Thymus (tissue), 11 donors: ENCODE measurements at regions not wholly inside any gene's neighbourhood (a gene's known extent, or its start where the extent isn't known, plus 50 kb on each side); places are given as distances from the start of the nearest gene placed in this dataset.

Experiments
- DNase-seq, 9 donors: peaks; one replicate each; pipeline ENCODE4 v3.0.0-alpha.2; 2013; ENCODE audit warnings: low spot score in 9 of 9, low read depth in 6 of 9, missing footprints in 1 of 9
- H3K27ac ChIP-seq, 2 donors: one replicate each; pipeline ENCODE4 v1.5.1; 2013; ENCODE audit warnings: control low read depth in 1 of 2, low read depth in 1 of 2, low read length in 1 of 2, mild to moderate bottlenecking in 1 of 2, moderate library complexity in 1 of 2
- H3K27me3 ChIP-seq, 2 donors: one replicate each; pipeline ENCODE4 v1.5.1; 2013; ENCODE audit warnings: low read length in 1 of 2; ENCODE audit not compliant: control insufficient read depth in 2 of 2, insufficient read depth in 1 of 2
- H3K36me3 ChIP-seq, 2 donors: one replicate each; pipeline ENCODE4 v1.5.1; 2013; ENCODE audit warnings: low read length in 1 of 2, mild to moderate bottlenecking in 1 of 2, moderate library complexity in 1 of 2; ENCODE audit not compliant: control insufficient read depth in 2 of 2, insufficient read depth in 2 of 2
- H3K4me1 ChIP-seq, 2 donors: one replicate each; pipeline ENCODE4 v1.5.1; 2013; ENCODE audit warnings: low read length in 2 of 2; ENCODE audit not compliant: control insufficient read depth in 2 of 2, insufficient read depth in 2 of 2
- H3K4me3 ChIP-seq, 2 donors: one replicate each; pipeline ENCODE4 v1.5.1; 2013; ENCODE audit warnings: low read length in 2 of 2, control low read depth in 1 of 2, mild to moderate bottlenecking in 1 of 2
- H3K9me3 ChIP-seq, 2 donors: one replicate each; pipeline ENCODE4 v1.5.1; 2013; ENCODE audit warnings: low read length in 1 of 2, mild to moderate bottlenecking in 1 of 2; ENCODE audit not compliant: control insufficient read depth in 2 of 2, insufficient read depth in 1 of 2
- WGBS: extraction: QIAGEN DNeasy Blood & Tissue Kit; methylation state at CpG from one replicate; pipeline ENCODE4 v1.1.7; 2013; 5-methylcytosine and 5-hydroxymethylcytosine counted together
- donor health status: healthy.

GRCh38 chr5:166672431-166672830 lies 1619.0 kb upstream of the WWC1 start:
- H3K4me1 ChIP-seq = no peaks in the 10 kb centered on the region
- no peak overlapping the region for H3K4me3 ChIP-seq
- no peaks in the 10 kb centered on the region for H3K36me3 ChIP-seq
- DNase-seq = no peak
- H3K27me3 ChIP-seq = no peaks in the 10 kb centered on the region
- WGBS = 87% methylated on average over 1 of the region's 1 CpG
- H3K9me3 ChIP-seq = no peaks in the 10 kb centered on the region
- H3K27ac ChIP-seq = no peak overlapping the region

- no peak for DNase-seq
- no peaks in the 10 kb centered on the region for H3K36me3 ChIP-seq
- no peaks in the 10 kb centered on the region for H3K9me3 ChIP-seq
- no peaks in the 10 kb centered on the region for H3K27me3 ChIP-seq
- no peak overlapping the region for H3K4me3 ChIP-seq
- H3K27ac ChIP-seq = no peak overlapping the region
- 49% methylated on average over 2 of the region's 2 CpGs for WGBS
- no peaks in the 10 kb centered on the region for H3K4me1 ChIP-seq
Measured at GRCh38 chr5:166677891-166678290, 1613.6 kb upstream of the WWC1 start.

DNA sequence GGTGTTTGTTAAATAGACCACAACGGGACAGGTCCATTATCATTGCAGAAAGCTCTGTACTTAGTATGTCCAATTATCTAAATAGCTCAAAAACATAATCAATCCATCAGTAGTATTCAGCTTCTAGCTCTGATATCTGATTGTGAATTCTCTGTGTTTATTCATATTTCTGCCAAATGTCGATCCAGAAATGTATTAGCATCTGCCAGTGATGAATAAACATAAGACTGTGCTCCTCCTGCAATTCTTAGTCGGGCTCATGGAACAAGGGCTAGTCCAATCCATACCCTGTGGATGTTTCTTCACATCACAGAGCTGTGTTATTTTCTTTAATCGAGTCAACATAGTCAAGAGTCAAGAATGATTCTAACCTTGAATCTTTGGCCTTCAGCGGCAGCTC lies 1612.1 kb upstream of the WWC1 start:
- 91% methylated on average over 5 of the region's 5 CpGs for WGBS

DNA sequence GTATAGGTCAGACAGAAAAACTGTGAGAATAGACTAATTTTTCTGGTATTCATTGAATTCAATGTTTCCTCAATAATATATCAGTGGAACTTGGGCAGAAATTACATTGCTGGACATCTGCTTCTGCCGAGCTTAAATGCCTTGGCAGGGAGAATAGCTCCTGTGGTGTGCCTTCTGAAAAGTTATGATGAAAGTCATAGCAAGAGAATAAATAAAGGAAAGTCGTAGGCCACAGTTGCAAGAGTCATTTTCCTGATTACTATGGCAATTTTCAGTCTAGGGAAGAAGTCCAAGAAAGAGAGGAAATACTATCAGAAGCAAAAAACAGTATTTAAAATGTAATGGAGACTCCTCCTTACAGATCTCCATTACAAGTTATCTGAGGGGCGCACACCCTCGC lies 1596.1 kb upstream of the WWC1 start:
- no peak overlapping the region for H3K27ac ChIP-seq
- DNase-seq = no peak
- H3K4me1 ChIP-seq = no peaks in the 10 kb centered on the region
- 85% methylated on average over 4 of the region's 4 CpGs for WGBS
- no peaks in the 10 kb centered on the region for H3K27me3 ChIP-seq
- no peaks in the 10 kb centered on the region for H3K36me3 ChIP-seq
- no peaks in the 10 kb centered on the region for H3K9me3 ChIP-seq
- no peak overlapping the region for H3K4me3 ChIP-seq

More for the DNA sequence above, 1612.1 kb upstream of the WWC1 start:
- Histone ChIP-seq H3K4me1 (no peaks in the 10 kb centered on the region), H3K27ac (no peak overlapping the region), H3K36me3 (no peaks in the 10 kb centered on the region), H3K4me3 (no peak overlapping the region), H3K9me3 (no peaks in the 10 kb centered on the region), H3K27me3 (no peaks in the 10 kb centered on the region)
- DNase-seq = no peak

DNA sequence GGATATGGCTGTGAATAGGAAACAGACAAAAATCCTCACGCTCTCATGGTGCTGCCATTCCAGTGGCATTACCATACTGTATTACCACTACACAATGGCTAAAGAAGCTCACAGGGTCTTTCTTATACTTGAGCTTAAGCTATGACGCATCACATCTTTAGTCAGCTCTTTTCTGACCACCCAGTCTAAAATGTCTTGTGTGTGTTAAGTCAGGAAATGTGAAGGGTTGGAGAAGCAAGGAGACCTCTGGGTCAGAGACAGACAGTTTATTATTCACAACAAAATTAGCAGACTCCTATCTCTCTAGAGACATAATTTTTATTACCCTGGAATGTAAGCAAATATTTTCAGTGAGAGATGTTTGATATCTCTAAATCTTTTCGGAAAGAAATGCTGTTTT lies 1583.2 kb upstream of the WWC1 start:
- Histone ChIP-seq H3K9me3 (no peaks in the 10 kb centered on the region), H3K27ac (no peak overlapping the region), H3K4me1 (no peaks in the 10 kb centered on the region), H3K27me3 (no peaks in the 10 kb centered on the region), H3K36me3 (no peaks in the 10 kb centered on the region), H3K4me3 (no peak overlapping the region)
- DNase-seq = no peak
- 95% methylated on average over 3 of the region's 3 CpGs for whole genome bisulfite sequencing

DNA sequence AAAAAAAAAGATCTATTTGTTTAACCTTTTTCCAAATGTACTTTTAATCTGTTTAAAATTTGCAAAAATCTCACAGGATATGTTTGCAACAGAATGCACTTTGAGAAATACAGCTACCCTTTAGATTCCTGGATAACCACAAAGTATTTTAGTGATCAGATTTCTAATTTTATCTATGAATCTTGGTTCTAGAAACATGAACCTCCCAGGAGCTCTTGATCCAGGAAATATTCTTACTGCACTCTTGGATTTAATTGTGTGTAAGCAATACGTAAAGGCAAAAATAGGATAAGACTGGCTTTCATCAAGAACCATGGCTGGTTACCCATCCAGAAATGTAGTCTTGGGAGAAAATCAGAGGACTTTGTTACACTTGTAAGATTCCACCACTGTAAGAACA lies 1581.8 kb upstream of the WWC1 start:
- Histone ChIP-seq H3K4me3 (no peak overlapping the region), H3K9me3 (peaks cover 0 to 3% of the 10 kb centered on the region in 2 donors), H3K36me3 (no peaks in the 10 kb centered on the region), H3K27ac (no peak overlapping the region), H3K27me3 (no peaks in the 10 kb centered on the region), H3K4me1 (no peaks in the 10 kb centered on the region)
- DNase-seq = no peak
- 100% methylated on average over 1 of the region's 1 CpG for WGBS

- no peaks in the 10 kb centered on the region for H3K36me3 ChIP-seq
- peaks cover 0 to 3% of the 10 kb centered on the region in 2 donors for H3K9me3 ChIP-seq
- H3K4me3 ChIP-seq = no peak overlapping the region
- 80% methylated on average over 2 of the region's 2 CpGs for WGBS
- no peaks in the 10 kb centered on the region for H3K27me3 ChIP-seq
- DNase-seq = no peak
- H3K4me1 ChIP-seq = no peaks in the 10 kb centered on the region
- H3K27ac ChIP-seq = no peak overlapping the region
Measured at GRCh38 chr5:166710271-166710670, 1581.2 kb upstream of the WWC1 start.

- Histone ChIP-seq H3K27me3 (no peaks in the 10 kb centered on the region), H3K27ac (no peak overlapping the region), H3K4me3 (no peak overlapping the region), H3K4me1 (no peaks in the 10 kb centered on the region), H3K36me3 (no peaks in the 10 kb centered on the region), H3K9me3 (peaks cover 0 to 3% of the 10 kb centered on the region in 2 donors)
- DNase-seq = no peak
- 77% methylated on average over 1 of the region's 1 CpG for WGBS
Measured at GRCh38 chr5:166712447-166713185, 1578.8 kb upstream of the WWC1 start.

DNA sequence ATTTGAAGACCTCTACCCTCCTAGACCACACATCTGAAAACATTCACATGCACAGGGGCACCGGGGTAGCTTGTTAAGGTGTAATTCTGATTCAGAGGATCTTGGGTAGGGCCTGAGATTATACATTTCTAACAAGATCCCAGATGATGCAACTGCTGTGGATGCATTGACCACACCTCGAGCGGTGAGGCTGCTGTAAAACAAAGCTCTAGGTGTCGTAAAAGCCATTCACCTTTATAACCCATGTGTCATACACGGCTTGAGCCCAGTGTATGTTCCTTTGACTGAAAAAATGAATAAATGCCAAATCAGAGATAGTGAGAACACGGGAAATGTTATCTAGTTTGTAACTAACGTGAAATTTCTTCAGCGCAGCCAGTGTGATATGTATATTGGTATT lies 1578.2 kb upstream of the WWC1 start:
- no peak overlapping the region for H3K4me3 ChIP-seq
- H3K27ac ChIP-seq = no peak overlapping the region
- WGBS = 86% methylated on average over 8 of the region's 8 CpGs
- DNase-seq = no peak
- peaks cover 0 to 3% of the 10 kb centered on the region in 2 donors for H3K9me3 ChIP-seq
- no peaks in the 10 kb centered on the region for H3K4me1 ChIP-seq
- H3K27me3 ChIP-seq = no peaks in the 10 kb centered on the region
- no peaks in the 10 kb centered on the region for H3K36me3 ChIP-seq
